ENCODE measurements at regions not wholly inside any gene's neighbourhood (a gene's known extent, or its start where the extent isn't known, plus 50 kb on each side); places are given as distances from the start of the nearest gene placed in this dataset.

GRCh38 chr6:48978016-48978415 lies 485.0 kb downstream of the MMUT start:
- no peak for DNase-seq (ENCODE audit: low read depth in 1 of 2, low spot score in 1 of 2)
- H3K27me3 ChIP-seq (ENCODE audit: insufficient read depth, poor library complexity, severe bottlenecking) = no peaks in the 10 kb centered on the region
- no peak overlapping the region for H3K4me3 ChIP-seq (replicated peaks; ENCODE audit: insufficient read depth, low read length)
- H3K27ac ChIP-seq (replicated peaks) = no peak overlapping the region
- TF ChIP-seq SPI1 (IDR thresholded peaks at IDR 0.05; ENCODE audit: borderline replicate concordance, low read depth) (no peak), POLR2AphosphoS5 (IDR thresholded peaks at IDR 0.05; ENCODE audit: low read depth) (no peak), CTCF (IDR thresholded peaks at IDR 0.05; ENCODE audit: insufficient read depth, low read length) (no peak), REST (IDR thresholded peaks at IDR 0.05; ENCODE audit: insufficient replicate concordance, low read depth) (no peak), GABPA (IDR thresholded peaks at IDR 0.05; ENCODE audit: low read depth) (no peak)

GRCh38 chr6:48977573-48977972 lies 485.5 kb downstream of the MMUT start:
- H3K27ac ChIP-seq (replicated peaks) = no peak overlapping the region
- no peak for DNase-seq (ENCODE audit: low read depth in 1 of 2, low spot score in 1 of 2)
- no peak for TF ChIP-seq REST (IDR thresholded peaks at IDR 0.05; ENCODE audit: insufficient replicate concordance, low read depth)
- no peak for TF ChIP-seq GABPA (IDR thresholded peaks at IDR 0.05; ENCODE audit: low read depth)
- TF ChIP-seq CTCF (IDR thresholded peaks at IDR 0.05; ENCODE audit: insufficient read depth, low read length) = no peak
- no peak for TF ChIP-seq POLR2AphosphoS5 (IDR thresholded peaks at IDR 0.05; ENCODE audit: low read depth)
- no peak for TF ChIP-seq SPI1 (IDR thresholded peaks at IDR 0.05; ENCODE audit: borderline replicate concordance, low read depth)
- no peak overlapping the region for H3K4me3 ChIP-seq (replicated peaks; ENCODE audit: insufficient read depth, low read length)
- no peaks in the 10 kb centered on the region for H3K27me3 ChIP-seq (ENCODE audit: insufficient read depth, poor library complexity, severe bottlenecking)

GRCh38 chr6:48973491-48973890 lies 489.6 kb downstream of the MMUT start:
- TF ChIP-seq REST (IDR thresholded peaks at IDR 0.05; ENCODE audit: insufficient replicate concordance, low read depth) (no peak), SPI1 (IDR thresholded peaks at IDR 0.05; ENCODE audit: borderline replicate concordance, low read depth) (no peak), POLR2AphosphoS5 (IDR thresholded peaks at IDR 0.05; ENCODE audit: low read depth) (no peak)
- no peak for DNase-seq (ENCODE audit: low read depth in 1 of 2, low spot score in 1 of 2)
- H3K27me3 ChIP-seq (ENCODE audit: insufficient read depth, poor library complexity, severe bottlenecking) = no peaks in the 10 kb centered on the region

More at GRCh38 chr6:48973491-48973890, 489.6 kb downstream of the MMUT start:
- H3K4me3 ChIP-seq (replicated peaks; ENCODE audit: insufficient read depth, low read length) = no peak overlapping the region
- no peak overlapping the region for H3K27ac ChIP-seq (replicated peaks)
